Vagina (tissue), 2 donors: ENCODE measurements at regions not wholly inside any gene's neighbourhood (a gene's known extent, or its start where the extent isn't known, plus 50 kb on each side); places are given as distances from the start of the nearest gene placed in this dataset.
"Not testable (repeated sequence)": the region's sequence is repeated elsewhere in the genome, so short reads cannot be mapped to it uniquely, and the experiment has no call there.

Experiments used
- DNase-seq, 2 donors: peaks; one replicate each; pipeline ENCODE4 v3.0.0-alpha.2; 2017; ENCODE audit errors: extremely low spot score in 2 of 2
- H3K27ac ChIP-seq: fragments of 200-600 bp; sonication (generic); one replicate; pipeline ENCODE4 v1.5.1; 2019
- H3K27me3 ChIP-seq: fragments of 200-600 bp; sonication (generic); one replicate; pipeline ENCODE4 v1.5.1; 2019
- H3K36me3 ChIP-seq, 2 donors: fragments of 200-600 bp; sonication (generic); one replicate each; pipeline ENCODE4 v1.5.1; 2017 to 2019
- H3K4me1 ChIP-seq: fragments of 200-600 bp; sonication (generic); one replicate; pipeline ENCODE4 v1.5.1; 2019
- H3K4me3 ChIP-seq, 2 donors: fragments of 200-600 bp; sonication (generic); 1 replicate in 1 of 2; 2 replicates in 1 of 2; pipeline ENCODE4 v1.5.1; 2016 to 2019
- H3K9me3 ChIP-seq: fragments of 200-600 bp; sonication (generic); one replicate; pipeline ENCODE4 v1.5.1; 2019
- CTCF ChIP-seq, 3 experiments: fragments of 450-650 bp in 2 of 3; fragments of 200-600 bp in 1 of 3; sonication (generic) in 1 of 3; IDR thresholded peaks; one replicate each; pipeline ENCODE4 v1.5.1; 2017 to 2019; ENCODE audit warnings: antibody characterized with exemption in 3 of 3, mild to moderate bottlenecking in 2 of 3, moderate library complexity in 2 of 3
- POLR2A ChIP-seq, 2 donors: fragments of 450-650 bp; IDR thresholded peaks; one replicate each; pipeline ENCODE4 v1.6.1; 2017; ENCODE audit warnings: antibody characterized with exemption in 2 of 2, mild to moderate bottlenecking in 2 of 2, moderate library complexity in 2 of 2
- POLR2AphosphoS5 ChIP-seq, 2 donors: sonication (generic); formaldehyde crosslinking; IDR thresholded peaks; one replicate each; pipeline ENCODE4 v1.9.0; 2017; ENCODE audit warnings: antibody characterized with exemption in 2 of 2, mild to moderate bottlenecking in 2 of 2, low read depth in 1 of 2; ENCODE audit not compliant: insufficient read depth in 1 of 2
- intact Hi-C: fragments of 100-400 bp; cut with DNase I; formaldehyde crosslinking; loops from one replicate; pipeline ENCODE4 v1.15.1; 2023

GRCh38 chr17:64792793-64793575 is 126.3 kb downstream of the LRRC37A3 start:
- H3K27me3 ChIP-seq, H3K4me1 ChIP-seq, H3K4me3 ChIP-seq, DNase-seq, H3K9me3 ChIP-seq, H3K27ac ChIP-seq, intact Hi-C loops: not testable (repeated sequence)
- peaks cover 0 to 12% of the 10 kb centered on the region in 2 donors for H3K36me3 ChIP-seq
- peak; percentile 22 to 49 for TF ChIP-seq POLR2AphosphoS5 (IDR thresholded peaks at IDR 0.05; ENCODE audit: insufficient read depth in 1 of 2, low read depth in 1 of 2)

GRCh38 chr17:64792276-64792675 is 127.0 kb downstream of the LRRC37A3 start:
- H3K4me1 ChIP-seq, H3K9me3 ChIP-seq, DNase-seq, H3K27ac ChIP-seq, H3K4me3 ChIP-seq, intact Hi-C loops, H3K27me3 ChIP-seq: not testable (repeated sequence)
- peaks cover 0 to 12% of the 10 kb centered on the region in 2 donors for H3K36me3 ChIP-seq

GRCh38 chr17:64791691-64792090 is 127.6 kb downstream of the LRRC37A3 start:
- H3K9me3 ChIP-seq, intact Hi-C loops, H3K27me3 ChIP-seq, H3K4me3 ChIP-seq, DNase-seq, H3K4me1 ChIP-seq, H3K27ac ChIP-seq: not testable (repeated sequence)
- H3K36me3 ChIP-seq = peaks cover 0 to 13% of the 10 kb centered on the region in 2 donors

- H3K27ac ChIP-seq, DNase-seq, H3K27me3 ChIP-seq, intact Hi-C loops, H3K9me3 ChIP-seq, H3K4me1 ChIP-seq, H3K4me3 ChIP-seq: not testable (repeated sequence)
- H3K36me3 ChIP-seq = peaks cover 0 to 14% of the 10 kb centered on the region in 2 donors
Observed at GRCh38 chr17:64791226-64791625, 128.1 kb downstream of the LRRC37A3 start.

- DNase-seq, H3K27ac ChIP-seq, H3K9me3 ChIP-seq, H3K4me1 ChIP-seq, intact Hi-C loops, H3K27me3 ChIP-seq, H3K4me3 ChIP-seq: not testable (repeated sequence)
- peaks cover 0 to 20% of the 10 kb centered on the region in 2 donors for H3K36me3 ChIP-seq
Observed at GRCh38 chr17:64790690-64791089, 128.6 kb upstream of the SMURF2 start.

- intact Hi-C loops, DNase-seq: not testable (repeated sequence)
- H3K36me3 ChIP-seq = peaks cover 0 to 24% of the 10 kb centered on the region in 2 donors
Observed at GRCh38 chr17:64790193-64790592, 128.1 kb upstream of the SMURF2 start.

GRCh38 chr17:64789061-64789445 is 126.9 kb upstream of the SMURF2 start:
- intact Hi-C loops, H3K9me3 ChIP-seq, DNase-seq, H3K27ac ChIP-seq, H3K4me3 ChIP-seq, H3K4me1 ChIP-seq, H3K27me3 ChIP-seq: not testable (repeated sequence)
- peaks cover 0 to 35% of the 10 kb centered on the region in 2 donors for H3K36me3 ChIP-seq

More at GRCh38 chr17:64790193-64790592, 128.1 kb upstream of the SMURF2 start:
- not testable (repeated sequence) for H3K27ac ChIP-seq, H3K4me1 ChIP-seq, H3K4me3 ChIP-seq, H3K27me3 ChIP-seq, H3K9me3 ChIP-seq

- Histone ChIP-seq H3K36me3 (peaks cover 0 to 39% of the 10 kb centered on the region in 2 donors), H3K27ac (no peak overlapping the region), H3K4me1 (no peaks in the 10 kb centered on the region), H3K9me3 (no peaks in the 10 kb centered on the region), H3K27me3 (no peaks in the 10 kb centered on the region), H3K4me3 (no peak overlapping the region)
- DNase-seq = no peak
- TF ChIP-seq POLR2AphosphoS5 (IDR thresholded peaks at IDR 0.05; ENCODE audit: insufficient read depth in 1 of 2, low read depth in 1 of 2) (no peak), POLR2A (IDR thresholded peaks at IDR 0.05) (no peak), CTCF (IDR thresholded peaks at IDR 0.05) (no peak)
- intact Hi-C loops = no loop called here
Observed at GRCh38 chr17:64788286-64789060, 126.4 kb upstream of the SMURF2 start.
